ENCODE measurements at regions not wholly inside any gene's neighbourhood (a gene's known extent, or its start where the extent isn't known, plus 50 kb on each side); places are given as distances from the start of the nearest gene placed in this dataset.

GRCh38 chr10:121217331-121217730 is 366.2 kb downstream of the WDR11 start:
- no peak for DNase-seq (ENCODE audit: low spot score)
- in situ Hi-C loops (cut with MboI; ENCODE audit: low pct_unique_long_range_greater_than_20kb, low sequenced_read_pairs, unreplicated experiment), result no loop called here
- no peak for TF ChIP-seq CTCF (IDR thresholded peaks at IDR 0.05; ENCODE audit: extremely low read depth, insufficient read depth, missing control alignments)

GRCh38 chr10:121221072-121221471 is 369.9 kb downstream of the WDR11 start:
- TF ChIP-seq CTCF (IDR thresholded peaks at IDR 0.05; ENCODE audit: extremely low read depth, insufficient read depth, missing control alignments), result no peak
- DNase-seq (ENCODE audit: low spot score), result no peak
- in situ Hi-C loops (cut with MboI; ENCODE audit: low pct_unique_long_range_greater_than_20kb, low sequenced_read_pairs, unreplicated experiment), result no loop called here

- no peak for TF ChIP-seq CTCF (IDR thresholded peaks at IDR 0.05; ENCODE audit: extremely low read depth, insufficient read depth, missing control alignments)
- in situ Hi-C loops (cut with MboI; ENCODE audit: low pct_unique_long_range_greater_than_20kb, low sequenced_read_pairs, unreplicated experiment), result no loop called here
- no peak for DNase-seq (ENCODE audit: low spot score)
Observed at GRCh38 chr10:121221991-121222390, 370.8 kb downstream of the WDR11 start.

GRCh38 chr10:121222842-121223241 is 371.7 kb downstream of the WDR11 start:
- TF ChIP-seq CTCF (IDR thresholded peaks at IDR 0.05; ENCODE audit: extremely low read depth, insufficient read depth, missing control alignments), result no peak
- in situ Hi-C loops (cut with MboI; ENCODE audit: low pct_unique_long_range_greater_than_20kb, low sequenced_read_pairs, unreplicated experiment), result no loop called here
- no peak for DNase-seq (ENCODE audit: low spot score)

- DNase-seq (ENCODE audit: low spot score), result no peak
- no peak for TF ChIP-seq CTCF (IDR thresholded peaks at IDR 0.05; ENCODE audit: extremely low read depth, insufficient read depth, missing control alignments)
- in situ Hi-C loops (cut with MboI; ENCODE audit: low pct_unique_long_range_greater_than_20kb, low sequenced_read_pairs, unreplicated experiment), result no loop called here
Observed at GRCh38 chr10:121231079-121231478, 367.2 kb downstream of the FGFR2 start.

- in situ Hi-C loops (cut with MboI; ENCODE audit: low pct_unique_long_range_greater_than_20kb, low sequenced_read_pairs, unreplicated experiment), result no loop called here
- no peak for TF ChIP-seq CTCF (IDR thresholded peaks at IDR 0.05; ENCODE audit: extremely low read depth, insufficient read depth, missing control alignments)
- no peak for DNase-seq (ENCODE audit: low spot score)
Observed at GRCh38 chr10:121232494-121232893, 365.8 kb downstream of the FGFR2 start.

- no peak for DNase-seq (ENCODE audit: low spot score)
- TF ChIP-seq CTCF (IDR thresholded peaks at IDR 0.05; ENCODE audit: extremely low read depth, insufficient read depth, missing control alignments), result no peak
- in situ Hi-C loops (cut with MboI; ENCODE audit: low pct_unique_long_range_greater_than_20kb, low sequenced_read_pairs, unreplicated experiment), result no loop called here
Observed at GRCh38 chr10:121235692-121236091, 362.6 kb downstream of the FGFR2 start.
